SK-N-SH treated with all-trans-retinoic acid at 6 μM for 48 hours (cell line): ENCODE measurements at regions not wholly inside any gene's neighbourhood (a gene's known extent, or its start where the extent isn't known, plus 50 kb on each side); places are given as distances from the start of the nearest gene placed in this dataset.
"Not testable (repeated sequence)": the region's sequence is repeated elsewhere in the genome, so short reads cannot be mapped to it uniquely, and the experiment has no call there.

ENCODE experiments used
- PPARA ChIP-seq: fragments of 250-450 bp; sonication (Bioruptor Pico); IDR thresholded peaks from 2 replicates; pipeline ENCODE4 v1.5.0; 2020; ENCODE audit warnings: mild to moderate bottlenecking, borderline replicate concordance
- TOX ChIP-seq: fragments of 250-450 bp; sonication (Bioruptor Pico); IDR thresholded peaks from 2 replicates; pipeline ENCODE4 v1.8.0; 2021; ENCODE audit warnings: mild to moderate bottlenecking, moderate library complexity, borderline replicate concordance
- TF ChIP-seq, protein P1 (sequence below): fragments of 250-450 bp; sonication (Bioruptor Pico); IDR thresholded peaks from 2 replicates; pipeline ENCODE4 v1.8.0; 2020; ENCODE audit warnings: mild to moderate bottlenecking, moderate library complexity, borderline replicate concordance

DNA sequence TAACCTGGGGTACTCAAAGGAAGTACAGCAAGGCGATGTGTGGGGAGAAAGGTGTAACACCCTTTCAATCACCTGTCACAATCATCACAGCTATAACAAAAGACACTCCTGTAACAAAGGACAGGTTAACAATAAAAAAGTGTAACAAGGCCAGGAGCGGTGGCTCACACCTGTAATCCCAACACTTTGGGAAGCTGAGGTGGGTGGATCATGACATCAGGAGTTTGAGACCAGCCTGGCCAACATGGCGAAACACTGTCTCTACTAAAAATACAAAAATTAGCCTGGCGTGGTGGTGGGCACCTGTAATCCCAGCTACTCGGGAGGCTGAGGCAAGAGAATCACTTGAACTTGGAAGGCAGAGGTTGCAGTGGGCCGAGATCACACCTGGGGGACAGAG lies 436.4 kb downstream of the RBFOX1 start:
- TF ChIP-seq, protein P1, sequence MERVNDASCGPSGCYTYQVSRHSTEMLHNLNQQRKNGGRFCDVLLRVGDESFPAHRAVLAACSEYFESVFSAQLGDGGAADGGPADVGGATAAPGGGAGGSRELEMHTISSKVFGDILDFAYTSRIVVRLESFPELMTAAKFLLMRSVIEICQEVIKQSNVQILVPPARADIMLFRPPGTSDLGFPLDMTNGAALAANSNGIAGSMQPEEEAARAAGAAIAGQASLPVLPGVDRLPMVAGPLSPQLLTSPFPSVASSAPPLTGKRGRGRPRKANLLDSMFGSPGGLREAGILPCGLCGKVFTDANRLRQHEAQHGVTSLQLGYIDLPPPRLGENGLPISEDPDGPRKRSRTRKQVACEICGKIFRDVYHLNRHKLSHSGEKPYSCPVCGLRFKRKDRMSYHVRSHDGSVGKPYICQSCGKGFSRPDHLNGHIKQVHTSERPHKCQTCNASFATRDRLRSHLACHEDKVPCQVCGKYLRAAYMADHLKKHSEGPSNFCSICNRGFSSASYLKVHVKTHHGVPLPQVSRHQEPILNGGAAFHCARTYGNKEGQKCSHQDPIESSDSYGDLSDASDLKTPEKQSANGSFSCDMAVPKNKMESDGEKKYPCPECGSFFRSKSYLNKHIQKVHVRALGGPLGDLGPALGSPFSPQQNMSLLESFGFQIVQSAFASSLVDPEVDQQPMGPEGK: not testable (repeated sequence)
- TF ChIP-seq PPARA, TOX: not testable (repeated sequence)
